NCI-H187 treated with DMSO at 0.1 percent for 48 hours (cell line): ENCODE measurements at regions not wholly inside any gene's neighbourhood (a gene's known extent, or its start where the extent isn't known, plus 50 kb on each side); places are given as distances from the start of the nearest gene placed in this dataset.
A peak's percentile ranks its signal among the peaks of the same experiment; 100 is the strongest.

Experiments used
- DNase-seq: peaks from one replicate; lab custom pipeline; 2025; lab: John Stamatoyannopoulos, UW

- DNase-seq = no peak
Observed at GRCh38 chr16:74030000-74030706, 266.5 kb upstream of the PSMD7 start.

GRCh38 chr16:74029115-74029792 lies 267.4 kb upstream of the PSMD7 start:
- DNase-seq = peak; percentile 71

- DNase-seq = no peak
Observed at GRCh38 chr16:74026373-74027281, 270.0 kb upstream of the PSMD7 start.

GRCh38 chr16:74024953-74025352 lies 271.7 kb upstream of the PSMD7 start:
- no peak for DNase-seq

GRCh38 chr16:74020095-74020670 lies 276.4 kb upstream of the PSMD7 start:
- no peak for DNase-seq

GRCh38 chr16:74019612-74020011 lies 277.0 kb upstream of the PSMD7 start:
- DNase-seq = no peak

- DNase-seq = no peak
Observed at GRCh38 chr16:74015953-74016352, 280.7 kb upstream of the PSMD7 start.

- no peak for DNase-seq
Observed at GRCh38 chr16:73998707-73999106, 297.9 kb upstream of the PSMD7 start.

GRCh38 chr16:73997971-73998370 lies 298.6 kb upstream of the PSMD7 start:
- no peak for DNase-seq

GRCh38 chr16:73997340-73997711 lies 299.3 kb upstream of the PSMD7 start:
- DNase-seq = no peak

- no peak for DNase-seq
Observed at GRCh38 chr16:73996624-73997339, 299.8 kb upstream of the PSMD7 start.

- no peak for DNase-seq
Observed at GRCh38 chr16:73993878-73994277, 302.7 kb upstream of the PSMD7 start.

- no peak for DNase-seq
Observed at GRCh38 chr16:73978407-73978784, 318.2 kb upstream of the PSMD7 start.

- no peak for DNase-seq
Observed at GRCh38 chr16:73976644-73977043, 320.0 kb upstream of the PSMD7 start.

GRCh38 chr16:73973174-73973573 lies 323.4 kb upstream of the PSMD7 start:
- no peak for DNase-seq

GRCh38 chr16:73966851-73967250 lies 329.8 kb upstream of the PSMD7 start:
- DNase-seq = no peak

GRCh38 chr16:73965591-73965990 lies 331.0 kb upstream of the PSMD7 start:
- no peak for DNase-seq

GRCh38 chr16:73956587-73957494 lies 339.8 kb upstream of the PSMD7 start:
- no peak for DNase-seq

GRCh38 chr16:73955702-73956101 lies 340.9 kb upstream of the PSMD7 start:
- DNase-seq = no peak

- DNase-seq = no peak
Observed at GRCh38 chr16:73955255-73955654, 341.4 kb upstream of the PSMD7 start.

- no peak for DNase-seq
Observed at GRCh38 chr16:73951481-73951880, 345.1 kb upstream of the PSMD7 start.
